Endothelial cell of umbilical vein (primary cell): ENCODE measurements at regions not wholly inside any gene's neighbourhood (a gene's known extent, or its start where the extent isn't known, plus 50 kb on each side); places are given as distances from the start of the nearest gene placed in this dataset.

ENCODE experiments used
- BruUV-seq: library from RNA; stranded (reverse); fragments of 400-500 nt; replicated peaks from 2 replicates; lab custom pipeline; 2021; lab: Mats Ljungman, UMichigan
- CTCF ChIA-PET: fragments of 300-600, 350-600 bp; sonication (Branson Sonifier 250); formaldehyde crosslinking; loops from one replicate; lab custom pipeline; 2021; ENCODE audit warnings: antibody characterized with exemption, inconsistent platforms; lab: Charles Lee
- POLR2A ChIA-PET: fragments of 300-600, 350-600 bp; sonication (Branson Sonifier 250); formaldehyde crosslinking; loops from one replicate; lab custom pipeline; 2021; ENCODE audit warnings: antibody characterized with exemption, inconsistent platforms; lab: Charles Lee
- DNase-seq: peaks from one replicate; pipeline ENCODE4 v3.0.0-alpha.2; 2011; ENCODE audit warnings: low read depth, low spot score
- FAIRE-seq: peaks from 2 replicates; lab custom pipeline; 2011; peaks lifted over from hg19 to GRCh38; lab: Jason Lieb, UNC
- H2AFZ ChIP-seq: 2 replicates; pipeline ENCODE4 v1.6.0; 2012; ENCODE audit warnings: low read depth, low read length, control low read depth, inconsistent platforms
- H3K27ac ChIP-seq: 2 replicates; pipeline ENCODE4 v1.5.1; 2011; ENCODE audit warnings: low read depth, mild to moderate bottlenecking, control low read depth, low read length, moderate library complexity; ENCODE audit not compliant: insufficient read depth
- H3K27me3 ChIP-seq, 2 experiments: 2 replicates each; pipeline versions ENCODE4 v1.6.0 to v1.6.1; 2011; ENCODE audit warnings: low read length in 2 of 2, mixed read lengths in 1 of 2; ENCODE audit not compliant: control insufficient read depth in 2 of 2, insufficient read depth in 2 of 2
- H3K36me3 ChIP-seq, 2 experiments: 2 replicates in 1 of 2; 3 replicates in 1 of 2; pipeline ENCODE4 v1.5.1; 2011; ENCODE audit warnings: low read length in 2 of 2, mild to moderate bottlenecking in 1 of 2, moderate library complexity in 1 of 2; ENCODE audit not compliant: control insufficient read depth in 2 of 2, insufficient read depth in 2 of 2; ENCODE audit errors: extremely low read depth in 1 of 2
- H3K4me1 ChIP-seq: 3 replicates; pipeline ENCODE4 v1.5.1; 2011; ENCODE audit warnings: mild to moderate bottlenecking, low read length; ENCODE audit not compliant: control insufficient read depth, insufficient read depth; ENCODE audit errors: extremely low read depth
- H3K4me2 ChIP-seq: 2 replicates; pipeline ENCODE4 v1.6.1; 2011; ENCODE audit warnings: low read length, control low read depth, mixed read lengths; ENCODE audit not compliant: insufficient read depth
- H3K4me3 ChIP-seq, 3 experiments: fragments of 200-600 bp in 1 of 3; sonication (generic), shearing (Covaris generic) in 1 of 3; replicated peaks in 1 of 3; 2 replicates each; pipeline ENCODE4 v1.5.1; 2011 to 2016; ENCODE audit warnings: control low read depth in 3 of 3, low read length in 3 of 3, mild to moderate bottlenecking in 2 of 3, inconsistent platforms in 1 of 3, low read depth in 1 of 3, moderate library complexity in 1 of 3; ENCODE audit not compliant: insufficient read depth in 1 of 3
- H3K79me2 ChIP-seq: 2 replicates; pipeline ENCODE4 v1.6.0; 2012; ENCODE audit warnings: low read length, inconsistent platforms; ENCODE audit not compliant: control insufficient read depth, insufficient read depth
- H3K9ac ChIP-seq: replicated peaks from 2 replicates; pipeline ENCODE3; 2011; ENCODE audit warnings: low read length, control low read depth; ENCODE audit not compliant: insufficient read depth; ENCODE audit errors: extremely low read depth
- H3K9me1 ChIP-seq: replicated peaks from 3 replicates; pipeline ENCODE4 v1.6.0; 2011; ENCODE audit warnings: mild to moderate bottlenecking, low read length; ENCODE audit not compliant: control insufficient read depth, insufficient read depth; ENCODE audit errors: extremely low read depth
- H3K9me3 ChIP-seq: replicated peaks from 2 replicates; pipeline ENCODE4 v1.5.1; 2012; ENCODE audit warnings: low read length, inconsistent platforms; ENCODE audit not compliant: control insufficient read depth, insufficient read depth
- H4K20me1 ChIP-seq: replicated peaks from 2 replicates; pipeline ENCODE3; 2011; ENCODE audit warnings: mild to moderate bottlenecking, low read length; ENCODE audit not compliant: control insufficient read depth, insufficient read depth; ENCODE audit errors: extremely low read depth
- EZH2 ChIP-seq: IDR thresholded peaks from 2 replicates; pipeline ENCODE4 v1.6.1; 2012; ENCODE audit warnings: borderline replicate concordance, low read depth, mild to moderate bottlenecking, moderate library complexity, low read length, inconsistent platforms; ENCODE audit not compliant: severe bottlenecking
- FOS ChIP-seq: IDR thresholded peaks from 2 replicates; pipeline ENCODE4 v1.6.1; 2011; ENCODE audit warnings: mild to moderate bottlenecking, low read length, moderate library complexity, borderline replicate concordance; ENCODE audit not compliant: insufficient read depth
- JUN ChIP-seq: IDR thresholded peaks from 2 replicates; pipeline ENCODE4 v1.6.1; 2011; ENCODE audit warnings: borderline replicate concordance, low read depth; ENCODE audit not compliant: insufficient read length, insufficient read depth
- MAX ChIP-seq: IDR thresholded peaks from 2 replicates; pipeline ENCODE4 v1.6.1; 2011; ENCODE audit not compliant: insufficient read depth, insufficient read length
- MYC ChIP-seq: IDR thresholded peaks from one replicate; pipeline ENCODE4 v1.6.1; 2011; ENCODE audit warnings: mild to moderate bottlenecking, low read depth, low read length
- POLR2A ChIP-seq: IDR thresholded peaks from 2 replicates; pipeline ENCODE4 v1.6.1; 2012; ENCODE audit warnings: low read depth, mild to moderate bottlenecking, control low read depth, low read length
- POLR2AphosphoS5 ChIP-seq: IDR thresholded peaks from 2 replicates; pipeline ENCODE4 v1.6.1; 2012; ENCODE audit warnings: low read depth, mild to moderate bottlenecking, control low read depth, low read length, moderate library complexity; ENCODE audit not compliant: insufficient read depth
- dilution Hi-C: fragments of 300-500 bp; cut with MboI; formaldehyde crosslinking; loops from one replicate; pipeline ENCODE4 v1.15.0; 2019; ENCODE audit warnings: low sequenced_read_pairs; ENCODE audit not compliant: extremely low pct_ligation_motif_present
- intact Hi-C: fragments of 100-400 bp; cut with micrococcal nuclease; formaldehyde crosslinking; loops from one replicate; pipeline ENCODE4 v1.10.0; 2022
- TF ChIP-seq, protein P1 (sequence below), 2 donors: IDR thresholded peaks; 1 replicate in 1 of 2; 2 replicates in 1 of 2; pipeline ENCODE4 v1.5.1; 2011; ENCODE audit warnings: low read length in 2 of 2, mild to moderate bottlenecking in 2 of 2, moderate library complexity in 2 of 2, control low read depth in 1 of 2, inconsistent platforms in 1 of 2, low read depth in 1 of 2; ENCODE audit not compliant: insufficient read depth in 1 of 2; ENCODE audit errors: extremely low read depth in 1 of 2

GRCh38 chr4:32562010-32562409 is 1841.8 kb downstream of the PCDH7 start:
- Histone ChIP-seq H4K20me1 (no peaks in the 10 kb centered on the region), H3K4me3 (no peak overlapping the region), H3K9ac (no peak overlapping the region), H3K79me2 (no peaks in the 10 kb centered on the region), H3K36me3 (no peaks in the 10 kb centered on the region), H3K4me2 (no peak overlapping the region), H2AFZ (no peak overlapping the region), H3K27ac (no peak overlapping the region), H3K9me1 (no peaks in the 10 kb centered on the region), H3K27me3 (no peaks in the 10 kb centered on the region), H3K9me3 (no peaks in the 10 kb centered on the region), H3K4me1 (no peaks in the 10 kb centered on the region)
- dilution Hi-C loops (no loop called here), intact Hi-C loops (no loop called here)
- BruUV-seq, result no TSS peak
- TF ChIP-seq JUN, result no peak
- no peak for TF ChIP-seq EZH2
- TF ChIP-seq, protein P1, sequence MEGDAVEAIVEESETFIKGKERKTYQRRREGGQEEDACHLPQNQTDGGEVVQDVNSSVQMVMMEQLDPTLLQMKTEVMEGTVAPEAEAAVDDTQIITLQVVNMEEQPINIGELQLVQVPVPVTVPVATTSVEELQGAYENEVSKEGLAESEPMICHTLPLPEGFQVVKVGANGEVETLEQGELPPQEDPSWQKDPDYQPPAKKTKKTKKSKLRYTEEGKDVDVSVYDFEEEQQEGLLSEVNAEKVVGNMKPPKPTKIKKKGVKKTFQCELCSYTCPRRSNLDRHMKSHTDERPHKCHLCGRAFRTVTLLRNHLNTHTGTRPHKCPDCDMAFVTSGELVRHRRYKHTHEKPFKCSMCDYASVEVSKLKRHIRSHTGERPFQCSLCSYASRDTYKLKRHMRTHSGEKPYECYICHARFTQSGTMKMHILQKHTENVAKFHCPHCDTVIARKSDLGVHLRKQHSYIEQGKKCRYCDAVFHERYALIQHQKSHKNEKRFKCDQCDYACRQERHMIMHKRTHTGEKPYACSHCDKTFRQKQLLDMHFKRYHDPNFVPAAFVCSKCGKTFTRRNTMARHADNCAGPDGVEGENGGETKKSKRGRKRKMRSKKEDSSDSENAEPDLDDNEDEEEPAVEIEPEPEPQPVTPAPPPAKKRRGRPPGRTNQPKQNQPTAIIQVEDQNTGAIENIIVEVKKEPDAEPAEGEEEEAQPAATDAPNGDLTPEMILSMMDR (IDR thresholded peaks at IDR 0.05; ENCODE audit: extremely low read depth in 1 of 2, insufficient read depth in 1 of 2, low read depth in 1 of 2, low read length in 2 of 2), result no peak
- TF ChIP-seq POLR2AphosphoS5, result no peak
- no peak for TF ChIP-seq MYC
- TF ChIP-seq FOS, result no peak
- no peak for TF ChIP-seq POLR2A
- TF ChIP-seq MAX, result no peak
- DNase-seq (no peak), FAIRE-seq (no peak)
- ChIA-PET POLR2A (no interaction called here), CTCF (no interaction called here)
